Fibroblast of lung (primary cell): ENCODE measurements at regions not wholly inside any gene's neighbourhood (a gene's known extent, or its start where the extent isn't known, plus 50 kb on each side); places are given as distances from the start of the nearest gene placed in this dataset.

ENCODE experiments used
- CTCF ChIP-seq, 2 donors: IDR thresholded peaks in 1 of 2; conservative IDR thresholded peaks in 1 of 2; 1 replicate in 1 of 2; 2 replicates in 1 of 2; pipeline ENCODE4 v1.5.1; 2011 to 2012; ENCODE audit warnings: low read length in 2 of 2, control low read depth in 1 of 2, inconsistent platforms in 1 of 2, low read depth in 1 of 2, mild to moderate bottlenecking in 1 of 2
- EZH2 ChIP-seq: IDR thresholded peaks from 2 replicates; pipeline ENCODE4 v1.5.1; 2012; ENCODE audit warnings: low read length, control low read depth, mild to moderate bottlenecking; ENCODE audit errors: missing control alignments

GRCh38 chr11:32487270-32487669 lies 51.9 kb upstream of the WT1 start:
- TF ChIP-seq CTCF (conservative IDR thresholded peaks at IDR 0.05 in 1 of 2, IDR thresholded peaks at IDR 0.05 in 1 of 2; ENCODE audit: low read depth in 1 of 2, low read length in 2 of 2) (peak in 1 of 2 donors; percentile 24), EZH2 (no peak)
